ES-I3 (cell line): ENCODE measurements at regions not wholly inside any gene's neighbourhood (a gene's known extent, or its start where the extent isn't known, plus 50 kb on each side); places are given as distances from the start of the nearest gene placed in this dataset.

Experiments
- H3K36me3 ChIP-seq: 2 replicates; pipeline ENCODE4 v1.6.1; 2013; ENCODE audit warnings: mild to moderate bottlenecking, low read length, control low read depth, moderate library complexity; ENCODE audit not compliant: insufficient read depth
- H3K4me1 ChIP-seq: 2 replicates; pipeline ENCODE4 v1.6.1; 2013; ENCODE audit warnings: mild to moderate bottlenecking, control low read depth, low read length; ENCODE audit not compliant: insufficient read depth
- H3K9ac ChIP-seq: 2 replicates; pipeline ENCODE4 v1.6.1; 2013; ENCODE audit warnings: low read depth, mild to moderate bottlenecking, low read length, moderate library complexity
- H3K9me3 ChIP-seq: 2 replicates; pipeline ENCODE4 v1.6.1; 2013; ENCODE audit warnings: mild to moderate bottlenecking, low read length, moderate library complexity; ENCODE audit not compliant: control insufficient read depth, insufficient read depth

DNA sequence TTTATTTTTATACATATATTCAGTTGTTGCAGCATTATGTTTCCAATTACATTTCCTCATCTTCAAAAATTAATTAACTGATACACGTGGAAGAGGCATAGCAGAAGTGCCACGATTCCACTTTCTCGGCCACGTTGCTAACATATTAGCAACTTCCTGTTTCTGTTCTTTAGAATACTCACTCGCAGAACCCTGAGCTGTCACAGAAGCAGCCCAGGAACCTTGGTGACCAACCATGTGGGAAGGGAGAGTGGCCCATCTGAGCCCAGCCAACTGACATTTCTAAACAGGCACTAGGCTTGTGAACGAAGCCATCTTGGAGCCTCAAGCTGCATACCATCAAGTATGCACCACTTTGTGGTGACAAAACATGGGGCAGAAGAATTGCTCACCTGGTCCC, 350.1 kb downstream of the CBLN2 start:
- Histone ChIP-seq H3K9me3 (no peaks in the 10 kb centered on the region), H3K4me1 (no peaks in the 10 kb centered on the region), H3K9ac (no peak overlapping the region), H3K36me3 (no peaks in the 10 kb centered on the region)

DNA sequence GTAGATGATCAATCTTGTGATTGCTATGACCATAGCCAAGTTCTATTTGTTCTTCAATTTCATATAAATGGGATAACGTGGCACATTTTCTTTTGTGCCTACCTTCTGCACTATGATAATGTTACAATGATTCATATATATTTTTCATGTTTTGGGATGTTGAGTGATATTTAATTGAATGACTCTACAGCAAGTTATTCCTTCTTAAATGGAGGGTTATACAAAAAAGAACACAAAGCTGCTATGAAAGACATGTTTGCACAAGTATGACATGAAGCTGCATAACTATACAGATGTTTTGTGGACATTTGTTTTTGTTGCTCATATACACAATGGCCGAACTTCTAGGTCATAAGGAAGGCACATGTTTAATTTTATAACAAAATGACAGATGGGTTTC, 356.2 kb downstream of the CBLN2 start:
- Histone ChIP-seq H3K4me1 (no peaks in the 10 kb centered on the region), H3K9ac (no peak overlapping the region), H3K9me3 (no peaks in the 10 kb centered on the region), H3K36me3 (no peaks in the 10 kb centered on the region)

DNA sequence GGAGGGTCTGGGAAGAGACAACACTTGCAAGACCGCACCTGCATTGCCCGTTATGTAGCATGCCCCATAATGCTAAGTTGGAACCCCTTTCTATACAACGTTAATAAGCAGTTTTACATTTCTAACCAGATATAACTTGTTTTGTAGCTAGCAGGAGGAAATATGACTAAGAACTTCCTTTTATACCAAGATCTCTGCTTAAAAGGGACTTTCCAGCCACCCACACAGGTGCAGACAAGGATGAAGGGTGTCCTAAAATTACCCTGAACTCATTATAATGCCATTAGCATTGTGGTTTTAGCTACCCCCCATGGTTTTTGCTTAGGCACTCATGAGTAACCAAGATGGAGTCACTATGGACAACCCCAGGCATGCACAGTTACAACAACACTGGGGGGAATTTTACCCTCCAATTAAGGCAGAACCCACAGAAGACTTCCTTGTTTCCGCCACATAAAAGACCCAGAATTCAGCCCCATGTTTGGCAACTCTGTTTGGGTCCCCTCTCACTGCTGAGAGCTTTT, 362.8 kb downstream of the CBLN2 start:
- Histone ChIP-seq H3K9me3 (no peaks in the 10 kb centered on the region), H3K36me3 (no peaks in the 10 kb centered on the region), H3K9ac (no peak overlapping the region; the same call in 1 of the 2 replicates), H3K4me1 (no peaks in the 10 kb centered on the region)

DNA sequence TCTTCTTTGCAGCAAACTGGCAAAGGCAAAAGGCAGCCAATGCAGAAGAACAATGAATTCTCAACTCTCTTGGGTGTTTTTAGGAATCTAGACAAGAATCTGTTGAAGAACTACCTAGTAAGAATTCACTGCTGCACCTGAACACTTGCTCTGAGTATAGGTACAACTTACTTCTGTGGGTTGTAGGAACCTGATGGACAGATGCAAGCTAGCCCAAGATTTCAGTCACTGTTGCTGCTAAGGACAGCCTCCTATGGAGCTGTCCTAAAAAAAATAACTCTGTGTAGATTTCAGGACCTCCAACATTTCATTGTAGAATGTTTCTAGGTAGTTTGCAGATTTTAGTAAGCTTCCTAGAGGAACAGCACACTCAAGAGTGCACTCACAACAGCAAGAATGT, 363.5 kb downstream of the CBLN2 start:
- Histone ChIP-seq H3K4me1 (no peaks in the 10 kb centered on the region), H3K36me3 (no peaks in the 10 kb centered on the region), H3K9ac (no peak overlapping the region), H3K9me3 (no peaks in the 10 kb centered on the region)

DNA sequence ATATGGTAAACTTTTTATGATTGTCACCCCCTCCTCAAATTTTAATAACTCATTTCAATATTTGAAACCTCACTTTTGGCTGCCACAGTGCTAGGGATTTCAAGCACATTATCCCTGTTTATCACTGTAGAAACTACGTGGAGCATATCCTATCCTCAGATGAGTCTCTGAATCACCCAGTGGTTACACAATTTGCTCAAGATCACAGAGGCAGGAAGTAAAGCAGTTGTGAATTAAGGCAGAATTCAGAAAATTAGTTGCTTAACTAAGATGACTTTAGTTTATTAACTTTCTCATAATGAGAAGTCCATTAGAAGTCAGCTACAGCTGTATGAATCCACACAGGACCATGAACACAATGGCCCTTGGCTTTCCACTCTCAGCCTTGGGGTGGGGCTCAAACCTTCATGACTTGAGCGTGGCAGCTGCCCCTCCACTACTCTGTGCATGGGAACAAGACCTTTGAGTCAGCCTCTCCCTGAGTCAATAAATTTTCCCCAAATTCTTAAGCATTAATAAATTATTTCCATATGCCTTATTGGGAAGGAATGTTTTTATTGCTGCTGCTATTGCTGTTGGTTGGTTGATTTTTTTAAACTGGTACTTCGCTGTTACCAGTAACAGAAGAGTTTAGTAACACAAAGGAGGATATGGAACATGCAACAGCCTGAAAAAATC, 369.0 kb downstream of the CBLN2 start:
- Histone ChIP-seq H3K36me3 (no peaks in the 10 kb centered on the region), H3K9me3 (no peaks in the 10 kb centered on the region; the same call in 1 of the 2 replicates), H3K9ac (no peak overlapping the region), H3K4me1 (no peaks in the 10 kb centered on the region)

DNA sequence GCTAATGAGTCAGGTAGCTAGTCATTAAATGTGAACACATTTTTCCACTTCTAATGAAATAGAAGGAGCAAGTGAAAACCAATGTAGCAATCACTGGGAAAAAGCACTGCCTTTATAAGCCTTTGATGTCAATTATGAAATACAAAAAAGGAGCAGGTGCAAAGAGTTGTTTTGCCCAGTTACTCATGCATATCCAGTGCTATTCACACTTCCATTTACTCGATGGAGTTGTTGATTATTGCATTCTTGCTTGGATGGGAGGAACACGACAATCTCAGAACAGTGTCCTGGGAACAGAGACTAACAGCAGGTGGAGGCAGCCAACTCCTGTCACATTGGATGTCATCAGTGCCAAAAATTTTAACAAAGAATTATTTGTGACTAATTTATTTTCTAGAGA, 372.5 kb downstream of the CBLN2 start:
- Histone ChIP-seq H3K9me3 (no peaks in the 10 kb centered on the region; the same call in 1 of the 2 replicates), H3K9ac (no peak overlapping the region), H3K4me1 (no peaks in the 10 kb centered on the region), H3K36me3 (no peaks in the 10 kb centered on the region)

GRCh38 chr18:72161691-72162090, 382.5 kb downstream of the CBLN2 start:
- Histone ChIP-seq H3K36me3 (no peaks in the 10 kb centered on the region), H3K9ac (no peak overlapping the region), H3K4me1 (no peaks in the 10 kb centered on the region), H3K9me3 (no peaks in the 10 kb centered on the region)

DNA sequence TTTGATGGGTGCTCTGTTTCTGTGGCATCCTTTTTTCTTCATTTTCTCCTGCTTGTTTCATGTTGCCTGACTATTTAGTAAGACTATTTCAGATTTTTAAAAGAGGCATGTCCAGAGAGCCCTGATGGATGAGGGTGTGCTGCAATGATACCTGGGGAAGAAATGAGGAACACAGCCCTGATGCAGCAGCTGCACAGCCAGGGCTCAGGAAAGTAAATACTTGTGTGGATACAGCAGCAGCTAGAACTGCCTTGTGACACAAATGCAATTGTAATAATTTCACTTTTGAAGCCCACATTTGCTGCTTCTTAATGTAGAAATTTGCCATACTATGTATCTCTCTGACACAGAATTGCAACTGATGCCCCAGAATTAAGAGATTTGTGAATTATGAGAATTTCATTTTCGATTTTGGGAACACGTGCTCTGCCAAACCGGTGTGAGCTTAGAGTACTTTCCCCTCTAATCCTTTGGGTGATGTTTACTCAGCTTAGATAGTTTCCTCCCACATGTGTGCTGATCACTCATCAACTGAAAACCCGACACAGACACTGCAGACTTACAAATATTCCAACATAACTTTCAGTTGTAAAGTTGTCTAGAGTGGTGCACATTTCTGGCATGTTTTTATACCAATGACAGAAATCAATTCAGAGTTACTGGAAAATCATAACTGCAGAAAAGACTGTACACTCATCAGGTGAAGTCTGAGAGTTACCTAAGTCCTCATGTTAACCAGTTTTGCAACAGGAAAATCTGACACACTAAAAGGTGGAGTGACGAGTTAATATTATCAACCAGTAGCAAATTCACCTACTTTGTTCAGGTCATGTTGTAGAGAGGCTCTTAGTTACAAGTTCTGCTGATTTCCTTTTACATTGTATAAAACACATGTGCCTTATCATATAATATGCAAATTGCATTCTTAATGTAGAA, 383.4 kb downstream of the CBLN2 start:
- Histone ChIP-seq H3K9me3 (no peaks in the 10 kb centered on the region), H3K36me3 (no peaks in the 10 kb centered on the region), H3K9ac (no peak overlapping the region), H3K4me1 (no peaks in the 10 kb centered on the region)

DNA sequence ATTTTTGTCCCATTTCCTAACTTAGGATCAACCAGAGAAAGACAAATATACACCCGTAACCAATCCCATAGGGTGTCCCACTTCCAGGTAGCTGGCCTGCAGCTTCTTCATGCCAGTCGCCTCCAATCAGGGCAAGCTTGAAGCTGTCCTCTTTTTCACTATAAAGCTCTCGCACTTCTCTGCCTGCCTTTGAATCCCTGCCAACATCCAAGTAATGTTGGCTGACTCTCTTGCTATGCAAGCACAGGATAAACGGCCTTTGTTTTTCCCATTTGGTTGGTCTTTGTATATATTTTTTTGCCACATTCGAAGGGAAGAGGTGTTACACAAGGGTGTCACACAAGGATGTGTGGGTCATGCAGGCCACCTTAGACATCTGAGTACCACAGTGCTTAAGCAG, 388.8 kb downstream of the CBLN2 start:
- Histone ChIP-seq H3K9ac (no peak overlapping the region), H3K4me1 (no peaks in the 10 kb centered on the region), H3K9me3 (no peaks in the 10 kb centered on the region), H3K36me3 (no peaks in the 10 kb centered on the region)

- H3K4me1 ChIP-seq: no peaks in the 10 kb centered on the region
- no peaks in the 10 kb centered on the region for H3K9me3 ChIP-seq
- no peaks in the 10 kb centered on the region for H3K36me3 ChIP-seq
- no peak overlapping the region for H3K9ac ChIP-seq
Observed at GRCh38 chr18:72154926-72155325, 389.2 kb downstream of the CBLN2 start.

DNA sequence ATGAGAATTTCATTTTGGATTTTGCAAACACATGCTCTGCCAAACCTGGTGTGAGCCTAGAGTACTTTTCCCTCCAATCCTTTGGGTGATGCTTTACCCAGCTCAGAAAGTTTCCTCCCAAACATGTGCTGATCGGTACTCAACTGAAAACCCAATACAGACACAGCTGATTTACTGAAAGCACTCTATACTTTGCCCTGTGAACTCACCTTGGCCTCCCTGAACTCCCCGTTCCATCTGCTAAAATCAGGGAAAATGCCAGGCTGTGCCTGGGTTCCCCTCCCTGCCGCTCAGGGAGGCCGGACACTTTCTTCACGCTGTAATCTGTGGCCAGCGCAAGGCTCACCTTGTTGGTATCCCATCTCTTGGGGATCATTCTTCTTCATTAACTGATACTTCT, 391.2 kb downstream of the CBLN2 start:
- Histone ChIP-seq H3K4me1 (no peaks in the 10 kb centered on the region), H3K9ac (no peak overlapping the region)

GRCh38 chr18:72147830-72148229, 396.3 kb downstream of the CBLN2 start:
- Histone ChIP-seq H3K4me1 (no peaks in the 10 kb centered on the region), H3K36me3 (no peaks in the 10 kb centered on the region), H3K9me3 (no peaks in the 10 kb centered on the region), H3K9ac (no peak overlapping the region)

More for the DNA sequence above, 391.2 kb downstream of the CBLN2 start:
- Histone ChIP-seq H3K36me3 (no peaks in the 10 kb centered on the region), H3K9me3 (no peaks in the 10 kb centered on the region)

- H3K4me1 ChIP-seq: no peaks in the 10 kb centered on the region
- H3K9me3 ChIP-seq: no peaks in the 10 kb centered on the region
- H3K36me3 ChIP-seq: no peaks in the 10 kb centered on the region
- H3K9ac ChIP-seq: no peak overlapping the region
Observed at GRCh38 chr18:72140007-72140406, 404.1 kb downstream of the CBLN2 start.

GRCh38 chr18:72128649-72129048, 415.5 kb downstream of the CBLN2 start:
- no peaks in the 10 kb centered on the region for H3K9me3 ChIP-seq
- peaks cover 4% of the 10 kb centered on the region; the same call in 1 of the 2 replicates for H3K4me1 ChIP-seq
- no peaks in the 10 kb centered on the region for H3K36me3 ChIP-seq
- no peak overlapping the region for H3K9ac ChIP-seq

DNA sequence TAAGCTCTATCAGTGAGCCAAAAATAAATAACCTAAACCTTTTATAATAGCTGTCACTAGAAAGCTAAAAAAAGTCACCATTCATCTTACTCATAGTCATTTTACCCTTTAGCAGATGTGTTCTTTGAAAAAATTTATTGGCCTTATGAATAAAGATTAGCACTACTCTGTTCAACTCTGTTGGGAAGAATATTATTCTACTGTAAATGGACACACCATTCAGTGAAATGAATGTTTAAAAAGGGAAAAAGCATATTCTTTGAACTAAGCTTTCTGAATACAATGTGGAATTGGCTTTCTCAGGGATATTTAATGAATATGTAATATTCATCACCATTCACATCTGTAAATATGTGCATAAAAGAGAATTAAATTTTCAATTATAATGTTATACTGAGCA, 422.0 kb downstream of the CBLN2 start:
- Histone ChIP-seq H3K9ac (no peak overlapping the region), H3K9me3 (no peaks in the 10 kb centered on the region)

More for the DNA sequence above, 422.0 kb downstream of the CBLN2 start:
- Histone ChIP-seq H3K4me1 (no peaks in the 10 kb centered on the region), H3K36me3 (no peaks in the 10 kb centered on the region)
